ENCODE measurements at regions not wholly inside any gene's neighbourhood (a gene's known extent, or its start where the extent isn't known, plus 50 kb on each side); places are given as distances from the start of the nearest gene placed in this dataset.

GRCh38 chr7:148486937-148487336, 103.6 kb upstream of the C7orf33 start:
- no peak overlapping the region for H3K9ac ChIP-seq (replicated peaks; ENCODE audit: extremely low read depth, insufficient read depth, low read length)
- H3K9me3 ChIP-seq (replicated peaks; ENCODE audit: control insufficient read depth, insufficient read depth, low read length): no peaks in the 10 kb centered on the region
- no peaks in the 10 kb centered on the region for H3K4me1 ChIP-seq (ENCODE audit: control insufficient read depth, extremely low read depth, insufficient read depth, low read length)
- no peak for FAIRE-seq
- POLR2A ChIA-PET: no interaction called here
- no peak overlapping the region for H2AFZ ChIP-seq (ENCODE audit: low read depth, low read length)
- H3K4me3 ChIP-seq (replicated peaks in 1 of 3; ENCODE audit: insufficient read depth in 1 of 3, low read depth in 1 of 3, low read length in 3 of 3): no peak overlapping the region
- DNase-seq (ENCODE audit: low read depth, low spot score): no peak
- no TSS peak for BruUV-seq (replicated peaks)
- no peak overlapping the region for H3K4me2 ChIP-seq (ENCODE audit: insufficient read depth, low read length)
- H3K79me2 ChIP-seq (ENCODE audit: control insufficient read depth, insufficient read depth, low read length): no peaks in the 10 kb centered on the region
- H4K20me1 ChIP-seq (replicated peaks; ENCODE audit: control insufficient read depth, extremely low read depth, insufficient read depth, low read length): no peaks in the 10 kb centered on the region
- no peak for TF ChIP-seq MYC (IDR thresholded peaks at IDR 0.05; ENCODE audit: low read depth, low read length)
- TF ChIP-seq EZH2 (IDR thresholded peaks at IDR 0.05; ENCODE audit: borderline replicate concordance, low read depth, low read length, severe bottlenecking): no peak
- TF ChIP-seq JUN (IDR thresholded peaks at IDR 0.05; ENCODE audit: borderline replicate concordance, insufficient read depth, insufficient read length, low read depth): no peak
- no peak for TF ChIP-seq POLR2AphosphoS5 (IDR thresholded peaks at IDR 0.05; ENCODE audit: insufficient read depth, low read depth, low read length)
- TF ChIP-seq MAX (IDR thresholded peaks at IDR 0.05; ENCODE audit: insufficient read depth, insufficient read length): no peak
- no peak for TF ChIP-seq POLR2A (IDR thresholded peaks at IDR 0.05; ENCODE audit: low read depth, low read length)
- no peak for TF ChIP-seq FOS (IDR thresholded peaks at IDR 0.05; ENCODE audit: borderline replicate concordance, insufficient read depth, low read length)
- no peak for TF ChIP-seq CTCF (IDR thresholded peaks at IDR 0.05; ENCODE audit: extremely low read depth in 1 of 2, insufficient read depth in 1 of 2, low read depth in 1 of 2, low read length in 2 of 2)
- no peak for TF ChIP-seq GATA2 (IDR thresholded peaks at IDR 0.05; ENCODE audit: insufficient read depth, insufficient read length, low read depth, low read length)
- intact Hi-C loops (cut with micrococcal nuclease): no loop called here
- dilution Hi-C loops (cut with MboI; ENCODE audit: extremely low pct_ligation_motif_present, low sequenced_read_pairs): no loop called here
- H3K27me3 ChIP-seq (ENCODE audit: control insufficient read depth in 2 of 2, insufficient read depth in 2 of 2, low read length in 2 of 2): no peaks in the 10 kb centered on the region
- H3K36me3 ChIP-seq (ENCODE audit: control insufficient read depth in 2 of 2, extremely low read depth in 1 of 2, insufficient read depth in 2 of 2, low read length in 2 of 2): no peaks in the 10 kb centered on the region
- H3K9me1 ChIP-seq (replicated peaks; ENCODE audit: control insufficient read depth, extremely low read depth, insufficient read depth, low read length): no peaks in the 10 kb centered on the region
- H3K27ac ChIP-seq (ENCODE audit: insufficient read depth, low read depth, low read length): no peak overlapping the region
- CTCF ChIA-PET: no interaction called here

Measured in endothelial cell of umbilical vein (primary cell).